Kidney (tissue), 13 donors: ENCODE measurements at regions not wholly inside any gene's neighbourhood (a gene's known extent, or its start where the extent isn't known, plus 50 kb on each side); places are given as distances from the start of the nearest gene placed in this dataset.

ENCODE experiments used
- DNase-seq, 5 donors: peaks; one replicate each; pipeline ENCODE4 v3.0.0-alpha.2; 2013 to 2020
- FAIRE-seq: peaks from 2 replicates; lab custom pipeline; 2012; peaks lifted over from hg19 to GRCh38; lab: Jason Lieb, UNC
- H3K27ac ChIP-seq, 2 donors: one replicate each; pipeline ENCODE4 v1.7.0; 2013; ENCODE audit warnings: low read depth in 2 of 2, low read length in 2 of 2, inconsistent platforms in 1 of 2
- H3K27me3 ChIP-seq: one replicate; pipeline ENCODE4 v1.7.1; 2013; ENCODE audit warnings: low read length, inconsistent platforms; ENCODE audit not compliant: control insufficient read depth, insufficient read depth
- H3K36me3 ChIP-seq, 3 donors: one replicate each; pipeline versions ENCODE4 v1.7.0 to v1.7.1; 2013; ENCODE audit warnings: low read length in 3 of 3, control low read depth in 1 of 3, inconsistent platforms in 1 of 3; ENCODE audit not compliant: insufficient read depth in 3 of 3, control insufficient read depth in 2 of 3
- H3K4me1 ChIP-seq, 3 donors: one replicate each; pipeline versions ENCODE4 v1.7.0 to v1.7.1; 2013; ENCODE audit warnings: low read length in 3 of 3, inconsistent platforms in 1 of 3, low read depth in 1 of 3; ENCODE audit not compliant: control insufficient read depth in 2 of 3, insufficient read depth in 2 of 3
- H3K4me3 ChIP-seq, 3 donors: one replicate each; pipeline versions ENCODE4 v1.7.0 to v1.8.1; 2013; ENCODE audit warnings: low read length in 3 of 3, control low read depth in 1 of 3, inconsistent platforms in 1 of 3
- H3K9ac ChIP-seq, 3 donors: one replicate each; pipeline versions ENCODE4 v1.7.0 to v1.7.1; 2013; ENCODE audit warnings: low read length in 3 of 3, control low read depth in 1 of 3, inconsistent platforms in 1 of 3
- H3K9me3 ChIP-seq, 3 donors: one replicate each; pipeline versions ENCODE4 v1.7.0 to v1.7.1; 2013; ENCODE audit warnings: low read length in 3 of 3, control low read depth in 1 of 3, inconsistent platforms in 1 of 3; ENCODE audit not compliant: control insufficient read depth in 2 of 3, insufficient read depth in 1 of 3
- intact Hi-C: fragments of 100-400 bp; cut with DNase I; formaldehyde crosslinking; loops from one replicate; pipeline ENCODE4 v1.11.1; 2022
- TF ChIP-seq, protein P1 (sequence below): IDR thresholded peaks from 3 replicates; pipeline ENCODE4 v1.5.1; 2012; ENCODE audit warnings: mild to moderate bottlenecking, moderate library complexity, borderline replicate concordance; ENCODE audit not compliant: insufficient read depth; ENCODE audit errors: extremely low read depth
- donor health status: control.
- donor health status: control.
- donor health status: control.
- donor health status: control.
- donor health status: control.
- donor health status: DM: yes; HTN: yes; CAD: no.
- donor health status: Normal renal cell carcinoma (clear cell type).

GRCh38 chr6:170151804-170152123, 139.1 kb downstream of the DLL1 start:
- Histone ChIP-seq H3K27me3 (no peaks in the 10 kb centered on the region), H3K27ac (peak overlapping the region; percentile 66 to 78), H3K9ac (no peak overlapping the region), H3K9me3 (no peaks in the 10 kb centered on the region), H3K36me3 (no peaks in the 10 kb centered on the region), H3K4me3 (no peak overlapping the region), H3K4me1 (peaks cover 0 to 8% (median 0%) of the 10 kb centered on the region in 3 donors)
- FAIRE-seq (no peak), DNase-seq (no peak)
- TF ChIP-seq, protein P1, sequence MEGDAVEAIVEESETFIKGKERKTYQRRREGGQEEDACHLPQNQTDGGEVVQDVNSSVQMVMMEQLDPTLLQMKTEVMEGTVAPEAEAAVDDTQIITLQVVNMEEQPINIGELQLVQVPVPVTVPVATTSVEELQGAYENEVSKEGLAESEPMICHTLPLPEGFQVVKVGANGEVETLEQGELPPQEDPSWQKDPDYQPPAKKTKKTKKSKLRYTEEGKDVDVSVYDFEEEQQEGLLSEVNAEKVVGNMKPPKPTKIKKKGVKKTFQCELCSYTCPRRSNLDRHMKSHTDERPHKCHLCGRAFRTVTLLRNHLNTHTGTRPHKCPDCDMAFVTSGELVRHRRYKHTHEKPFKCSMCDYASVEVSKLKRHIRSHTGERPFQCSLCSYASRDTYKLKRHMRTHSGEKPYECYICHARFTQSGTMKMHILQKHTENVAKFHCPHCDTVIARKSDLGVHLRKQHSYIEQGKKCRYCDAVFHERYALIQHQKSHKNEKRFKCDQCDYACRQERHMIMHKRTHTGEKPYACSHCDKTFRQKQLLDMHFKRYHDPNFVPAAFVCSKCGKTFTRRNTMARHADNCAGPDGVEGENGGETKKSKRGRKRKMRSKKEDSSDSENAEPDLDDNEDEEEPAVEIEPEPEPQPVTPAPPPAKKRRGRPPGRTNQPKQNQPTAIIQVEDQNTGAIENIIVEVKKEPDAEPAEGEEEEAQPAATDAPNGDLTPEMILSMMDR, result no peak
- intact Hi-C loops, result no loop called here

GRCh38 chr6:170151321-170151771, 139.5 kb downstream of the DLL1 start:
- Histone ChIP-seq H3K27me3 (no peaks in the 10 kb centered on the region), H3K27ac (peak overlapping the region; percentile 66 to 78), H3K9me3 (no peaks in the 10 kb centered on the region), H3K4me3 (no peak overlapping the region), H3K9ac (no peak overlapping the region), H3K36me3 (no peaks in the 10 kb centered on the region), H3K4me1 (peaks cover 0 to 8% (median 0%) of the 10 kb centered on the region in 3 donors)
- FAIRE-seq (no peak), DNase-seq (peak in 3 of 5 donors; percentile 42 to 61 (median 57))
- intact Hi-C loops, result no loop called here
- TF ChIP-seq, protein P1, result no peak

- H3K36me3 ChIP-seq, result no peaks in the 10 kb centered on the region
- TF ChIP-seq, protein P1, result no peak
- intact Hi-C loops, result no loop called here
- FAIRE-seq, result no peak
- H3K27ac ChIP-seq, result no peak overlapping the region
- no peak overlapping the region for H3K9ac ChIP-seq
- H3K4me1 ChIP-seq, result peaks cover 0 to 8% (median 0%) of the 10 kb centered on the region in 3 donors
- DNase-seq, result no peak
- no peaks in the 10 kb centered on the region for H3K9me3 ChIP-seq
- H3K4me3 ChIP-seq, result no peak overlapping the region
- no peaks in the 10 kb centered on the region for H3K27me3 ChIP-seq
These were observed 140.3 kb downstream of the DLL1 start for GRCh38 chr6:170150590-170150945.
